Psoas muscle (tissue), 7 donors: ENCODE measurements at regions not wholly inside any gene's neighbourhood (a gene's known extent, or its start where the extent isn't known, plus 50 kb on each side); places are given as distances from the start of the nearest gene placed in this dataset.

ENCODE experiments used
- ATAC-seq, 4 donors: fragments of 200-7000 bp; cut with Tn5 transposase; one replicate each; pipeline ENCODE4 v1.9.1; 2020; ENCODE audit warnings: moderate library complexity in 3 of 4, mild to moderate bottlenecking in 2 of 4
- DNase-seq, 2 donors: peaks; one replicate each; pipeline ENCODE4 v3.0.0-alpha.2; 2020
- H3K27ac ChIP-seq: fragments of 200-600 bp; one replicate; pipeline ENCODE4 v1.8.0; 2022
- H3K27me3 ChIP-seq, 3 donors: fragments of 200-600 bp in 1 of 3; one replicate each; pipeline versions ENCODE4 v1.6.1 to v1.8.0; 2013 to 2022; ENCODE audit warnings: low read length in 2 of 3, mild to moderate bottlenecking in 2 of 3, moderate library complexity in 1 of 3; ENCODE audit not compliant: insufficient read depth in 3 of 3
- H3K36me3 ChIP-seq, 2 donors: fragments of 200-600 bp in 1 of 2; one replicate each; pipeline versions ENCODE4 v1.6.1 to v1.8.0; 2013 to 2022; ENCODE audit warnings: low read depth in 1 of 2, mild to moderate bottlenecking in 1 of 2, moderate library complexity in 1 of 2; ENCODE audit not compliant: insufficient read depth in 1 of 2
- H3K4me1 ChIP-seq: fragments of 200-600 bp; one replicate; pipeline ENCODE4 v1.8.0; 2022
- H3K4me3 ChIP-seq: fragments of 200-600 bp; one replicate; pipeline ENCODE4 v1.8.0; 2022; ENCODE audit warnings: mild to moderate bottlenecking
- H3K9me3 ChIP-seq: fragments of 200-600 bp; one replicate; pipeline ENCODE4 v1.8.0; 2022
- WGBS, 3 donors: extraction: QIAGEN DNeasy Blood & Tissue Kit; methylation state at CpG; one replicate each; pipeline versions ENCODE4 v1.1.6 to v1.1.7; 2013; 5-methylcytosine and 5-hydroxymethylcytosine counted together
- intact Hi-C, 2 donors: fragments of 100-400 bp; cut with DNase I; formaldehyde crosslinking; loops; one replicate each; pipeline versions ENCODE4 v1.11.0 to v1.14.2; 2022
- TF ChIP-seq, protein P1 (sequence below): fragments of 200-600 bp; IDR thresholded peaks from one replicate; pipeline ENCODE4 v1.8.0; 2022; ENCODE audit warnings: antibody characterized with exemption
- donor health status: healthy with polysubstance abuse.
- donor health status: DM: no; HTN: no; CAD: no; lungs with moderate emphysema.
- donor health status: Bipolar disorder and iron deficiency.
- donor health status: healthy.
- donor health status: DM: yes; HTN: yes; CAD: no.
- donor health status: DM: no; HTN: no; CAD: no.
- donor health status: DM: yes; HTN: yes; CAD: no.

DNA sequence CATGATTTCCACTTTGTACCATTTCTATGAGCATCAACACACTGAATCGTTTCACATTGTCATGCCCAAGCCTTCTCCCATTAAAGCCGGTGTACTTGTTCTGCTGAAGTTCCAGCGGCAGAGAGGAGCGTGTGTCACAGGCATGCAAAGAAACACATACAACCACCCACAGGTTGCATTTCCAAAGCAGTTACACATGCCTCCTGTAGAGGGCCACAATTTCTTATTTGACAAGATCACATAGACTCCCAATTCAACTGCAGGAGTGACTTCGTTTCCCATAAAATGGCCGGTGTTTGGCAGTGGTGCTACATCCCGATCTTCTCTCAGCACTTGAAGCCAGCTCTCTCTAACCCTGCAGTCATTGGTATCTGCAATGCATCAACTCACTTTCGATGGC is 992.6 kb downstream of the NLGN4X start:
- H3K9me3 ChIP-seq: no peaks in the 10 kb centered on the region
- ATAC-seq (no peak), DNase-seq (no peak)
- no peaks in the 10 kb centered on the region for H3K4me1 ChIP-seq
- no peaks in the 10 kb centered on the region for H3K36me3 ChIP-seq
- no peak overlapping the region for H3K27ac ChIP-seq
- 60 to 73% (median 73%) methylated on average over 8 of the region's 8 CpGs for WGBS, 3 donors
- no peak overlapping the region for H3K4me3 ChIP-seq
- TF ChIP-seq, protein P1, sequence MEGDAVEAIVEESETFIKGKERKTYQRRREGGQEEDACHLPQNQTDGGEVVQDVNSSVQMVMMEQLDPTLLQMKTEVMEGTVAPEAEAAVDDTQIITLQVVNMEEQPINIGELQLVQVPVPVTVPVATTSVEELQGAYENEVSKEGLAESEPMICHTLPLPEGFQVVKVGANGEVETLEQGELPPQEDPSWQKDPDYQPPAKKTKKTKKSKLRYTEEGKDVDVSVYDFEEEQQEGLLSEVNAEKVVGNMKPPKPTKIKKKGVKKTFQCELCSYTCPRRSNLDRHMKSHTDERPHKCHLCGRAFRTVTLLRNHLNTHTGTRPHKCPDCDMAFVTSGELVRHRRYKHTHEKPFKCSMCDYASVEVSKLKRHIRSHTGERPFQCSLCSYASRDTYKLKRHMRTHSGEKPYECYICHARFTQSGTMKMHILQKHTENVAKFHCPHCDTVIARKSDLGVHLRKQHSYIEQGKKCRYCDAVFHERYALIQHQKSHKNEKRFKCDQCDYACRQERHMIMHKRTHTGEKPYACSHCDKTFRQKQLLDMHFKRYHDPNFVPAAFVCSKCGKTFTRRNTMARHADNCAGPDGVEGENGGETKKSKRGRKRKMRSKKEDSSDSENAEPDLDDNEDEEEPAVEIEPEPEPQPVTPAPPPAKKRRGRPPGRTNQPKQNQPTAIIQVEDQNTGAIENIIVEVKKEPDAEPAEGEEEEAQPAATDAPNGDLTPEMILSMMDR: no peak
- intact Hi-C loops: no loop called here
- H3K27me3 ChIP-seq: no peaks in the 10 kb centered on the region

DNA sequence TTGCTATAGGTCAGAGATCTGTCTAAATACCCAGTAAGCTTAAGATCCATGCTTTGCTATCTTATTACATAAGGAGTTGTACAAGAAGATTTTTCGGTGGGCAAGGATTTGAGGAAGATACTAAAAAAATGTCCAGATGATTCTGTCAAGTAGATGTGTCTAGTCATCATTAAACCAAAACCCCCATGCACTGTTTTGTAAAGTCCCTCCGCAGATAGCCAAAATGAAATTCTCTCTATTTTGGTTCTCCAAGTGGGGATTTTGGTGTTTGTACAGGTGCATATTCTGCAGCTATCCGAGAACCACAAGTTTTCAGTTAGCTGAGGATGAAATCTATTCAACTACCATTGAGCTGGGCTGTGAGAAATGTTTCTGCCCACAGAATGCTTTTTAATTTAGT is 994.8 kb downstream of the NLGN4X start:
- intact Hi-C loops: no loop called here
- H3K9me3 ChIP-seq: no peaks in the 10 kb centered on the region
- no peaks in the 10 kb centered on the region for H3K4me1 ChIP-seq
- H3K27ac ChIP-seq: no peak overlapping the region
- TF ChIP-seq, protein P1: no peak
- WGBS, 3 donors: 79 to 89% (median 80%) methylated on average over 3 of the region's 3 CpGs
- no peaks in the 10 kb centered on the region for H3K36me3 ChIP-seq
- H3K4me3 ChIP-seq: no peak overlapping the region
- H3K27me3 ChIP-seq: no peaks in the 10 kb centered on the region
- DNase-seq: no peak
- ATAC-seq: no peak

DNA sequence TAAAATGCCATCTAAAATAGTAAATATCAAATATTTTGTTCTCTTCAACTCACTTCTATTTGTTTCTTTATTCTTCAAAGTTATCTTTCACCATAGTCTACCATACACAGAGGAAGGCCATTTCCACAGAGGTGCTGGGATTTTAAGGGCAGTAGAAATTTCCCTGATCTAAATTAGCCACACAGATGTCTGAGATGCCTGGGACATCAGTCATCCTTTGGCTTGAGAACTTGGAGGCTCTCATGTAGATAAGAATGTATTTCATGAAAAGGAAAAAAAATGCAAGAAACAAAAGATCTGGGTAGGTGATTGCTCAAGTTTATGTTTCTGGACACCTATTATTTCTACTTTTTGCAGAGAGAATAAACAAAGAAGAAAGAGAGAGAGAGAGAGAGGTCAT is 1008.2 kb downstream of the NLGN4X start:
- TF ChIP-seq, protein P1: no peak
- Histone ChIP-seq H3K4me1 (no peaks in the 10 kb centered on the region), H3K4me3 (no peak overlapping the region), H3K9me3 (no peaks in the 10 kb centered on the region), H3K27ac (no peak overlapping the region), H3K27me3 (no peaks in the 10 kb centered on the region), H3K36me3 (no peaks in the 10 kb centered on the region)
- ATAC-seq (no peak), DNase-seq (no peak)
- intact Hi-C loops: no loop called here

DNA sequence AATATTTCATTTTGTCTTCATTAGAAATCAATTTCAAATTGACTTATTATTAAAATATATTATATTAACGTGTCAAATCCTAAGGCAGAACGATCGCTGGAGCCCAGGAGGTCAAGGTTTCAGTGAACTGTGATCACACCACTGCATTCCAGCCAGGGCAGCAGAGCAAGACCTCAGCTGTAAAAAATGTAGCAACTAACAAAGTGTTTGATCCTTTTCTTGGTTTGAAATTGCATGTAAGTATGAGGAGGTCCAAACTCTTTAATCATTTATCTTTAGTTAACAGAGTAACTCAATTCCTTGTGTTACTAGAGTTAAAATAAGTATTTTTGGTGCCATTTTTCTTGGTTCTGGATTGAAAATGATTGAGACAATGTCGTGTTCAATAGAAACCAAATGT is 1033.9 kb downstream of the NLGN4X start:
- DNase-seq: no peak
- no peaks in the 10 kb centered on the region for H3K27me3 ChIP-seq
- no peaks in the 10 kb centered on the region for H3K36me3 ChIP-seq
- TF ChIP-seq, protein P1: no peak
- H3K4me3 ChIP-seq: no peak overlapping the region
- H3K4me1 ChIP-seq: no peaks in the 10 kb centered on the region
- no peak overlapping the region for H3K27ac ChIP-seq
- no peaks in the 10 kb centered on the region for H3K9me3 ChIP-seq
- 41 to 66% (median 51%) methylated on average over 4 of the region's 4 CpGs for WGBS, 3 donors
- intact Hi-C loops: no loop called here
- ATAC-seq: no peak

DNA sequence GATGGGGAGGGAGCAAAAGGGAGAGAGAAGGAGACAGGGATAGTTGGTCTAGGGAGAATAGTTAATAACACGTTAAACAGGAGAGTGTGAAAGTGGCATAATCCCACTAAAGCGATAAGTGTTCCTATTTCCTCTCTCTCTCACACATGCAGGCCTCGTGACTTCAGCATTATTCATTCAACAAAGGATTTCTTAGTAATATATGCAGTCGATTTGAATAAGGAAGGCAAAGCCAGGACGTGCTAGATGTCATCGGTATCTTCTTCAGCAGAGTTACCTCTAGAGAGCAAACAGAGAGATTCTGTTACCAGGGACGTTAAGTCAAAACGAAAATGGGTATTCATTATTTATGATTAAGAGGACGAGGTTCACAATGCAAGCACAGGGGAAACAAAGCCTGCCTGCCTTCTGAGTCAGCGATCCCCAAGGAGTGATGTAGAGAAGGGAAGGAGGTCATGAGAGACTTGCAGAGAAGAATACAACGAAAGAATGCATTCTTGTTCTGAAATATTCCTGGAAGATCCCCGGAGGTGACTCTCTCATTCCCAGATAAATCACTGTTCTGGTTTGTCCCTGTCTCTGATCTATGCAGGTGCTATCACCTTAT is 1048.4 kb downstream of the NLGN4X start:
- no peaks in the 10 kb centered on the region for H3K4me1 ChIP-seq
- no peak overlapping the region for H3K4me3 ChIP-seq
- WGBS, 3 donors: 53 to 56% (median 55%) methylated on average over 12 of the region's 12 CpGs
- ATAC-seq (no peak), DNase-seq (no peak)
- intact Hi-C loops: no loop called here
- H3K27me3 ChIP-seq: no peaks in the 10 kb centered on the region
- peaks cover 3% of the 10 kb centered on the region for H3K9me3 ChIP-seq
- no peaks in the 10 kb centered on the region for H3K36me3 ChIP-seq
- no peak overlapping the region for H3K27ac ChIP-seq
- TF ChIP-seq, protein P1: no peak
